Common myeloid progenitor, CD34-positive (primary cell): ENCODE measurements at regions not wholly inside any gene's neighbourhood (a gene's known extent, or its start where the extent isn't known, plus 50 kb on each side); places are given as distances from the start of the nearest gene placed in this dataset.

Experiments
- CTCF ChIA-PET: fragments of 350-600 bp; sonication (Branson Sonifier 250); formaldehyde crosslinking; loops from one replicate; lab custom pipeline; 2021; ENCODE audit warnings: antibody characterized with exemption; lab: Charles Lee
- POLR2A ChIA-PET: fragments of 350-600 bp; sonication (Branson Sonifier 250); formaldehyde crosslinking; loops from one replicate; lab custom pipeline; 2021; ENCODE audit warnings: antibody characterized with exemption; lab: Charles Lee
- DNase-seq, 3 donors: peaks; one replicate each; pipeline versions ENCODE4 v3.0.0 to v3.0.0-alpha.2; 2013
- H3K27ac ChIP-seq, 2 experiments: 1 replicate in 1 of 2; 2 replicates in 1 of 2; pipeline ENCODE4 v1.7.0; 2013; ENCODE audit warnings: inconsistent platforms in 2 of 2, low read length in 2 of 2, mild to moderate bottlenecking in 2 of 2, low read depth in 1 of 2, moderate library complexity in 1 of 2; ENCODE audit not compliant: severe bottlenecking in 2 of 2, insufficient read depth in 1 of 2, poor library complexity in 1 of 2
- H3K27me3 ChIP-seq, 5 experiments: replicated peaks in 2 of 5; 1 replicate in 3 of 5; 2 replicates in 2 of 5; pipeline versions ENCODE4 v1.6.1 to v1.7.0; 2013; ENCODE audit warnings: low read length in 4 of 5, mild to moderate bottlenecking in 2 of 5, moderate library complexity in 2 of 5, inconsistent platforms in 1 of 5; ENCODE audit not compliant: insufficient read depth in 5 of 5, control insufficient read depth in 4 of 5
- H3K36me3 ChIP-seq, 4 experiments: 1 replicate in 2 of 4; 2 replicates in 2 of 4; pipeline versions ENCODE4 v1.6.1 to v1.7.0; 2013; ENCODE audit warnings: low read length in 3 of 4, control low read depth in 1 of 4, mild to moderate bottlenecking in 1 of 4; ENCODE audit not compliant: control insufficient read depth in 4 of 4, insufficient read depth in 4 of 4
- H3K4me1 ChIP-seq, 4 experiments: 1 replicate in 3 of 4; 2 replicates in 1 of 4; pipeline versions ENCODE4 v1.6.1 to v1.7.1; 2013; ENCODE audit warnings: low read length in 3 of 4, mild to moderate bottlenecking in 3 of 4, control low read depth in 1 of 4, inconsistent platforms in 1 of 4, moderate library complexity in 1 of 4; ENCODE audit not compliant: control insufficient read depth in 4 of 4, insufficient read depth in 4 of 4; ENCODE audit errors: control extremely low read depth in 1 of 4
- H3K4me3 ChIP-seq, 7 experiments: 1 replicate in 4 of 7; 2 replicates in 3 of 7; pipeline versions ENCODE4 v1.5.1 to v1.7.0; 2013; ENCODE audit warnings: mild to moderate bottlenecking in 7 of 7, low read length in 6 of 7, moderate library complexity in 6 of 7, inconsistent platforms in 2 of 7, low read depth in 2 of 7, control low read depth in 1 of 7; ENCODE audit not compliant: insufficient read depth in 4 of 7, control insufficient read depth in 1 of 7; ENCODE audit errors: extremely low read depth in 1 of 7
- H3K9me3 ChIP-seq, 5 experiments: 1 replicate in 4 of 5; 2 replicates in 1 of 5; pipeline versions ENCODE4 v1.6.1 to v1.7.1; 2013; ENCODE audit warnings: low read length in 4 of 5, mild to moderate bottlenecking in 2 of 5, inconsistent platforms in 1 of 5, low read depth in 1 of 5, moderate library complexity in 1 of 5; ENCODE audit not compliant: control insufficient read depth in 4 of 5, insufficient read depth in 2 of 5; ENCODE audit errors: control extremely low read depth in 1 of 5
- WGBS: methylation state at CpG from one replicate; pipeline ENCODE4 v1.1.5; 2013; ENCODE audit not compliant: insufficient coverage; 5-methylcytosine and 5-hydroxymethylcytosine counted together

- 96% methylated on average over 2 of the region's 2 CpGs for WGBS
- DNase-seq: no peak
- Histone ChIP-seq H3K9me3 (no peaks in the 10 kb centered on the region), H3K27me3 (no peaks in the 10 kb centered on the region), H3K4me1 (no peaks in the 10 kb centered on the region), H3K36me3 (no peaks in the 10 kb centered on the region), H3K4me3 (no peak overlapping the region), H3K27ac (no peak overlapping the region)
- ChIA-PET CTCF (no interaction called here), POLR2A (no interaction called here)
Observed at GRCh38 chr14:44626423-44626822, 119.3 kb upstream of the FSCB start.

GRCh38 chr14:44625098-44625497 is 118.0 kb upstream of the FSCB start:
- H3K4me1 ChIP-seq: no peaks in the 10 kb centered on the region
- CTCF ChIA-PET: interaction anchor here (1.1 kb wide), 1 partner anchor 18 kb away, joined by 3 read pairs; no protein-coding TSS in a partner anchor

GRCh38 chr14:44620121-44621019 is 113.3 kb upstream of the FSCB start:
- peaks cover 0 to 2% (median 0%) of the 10 kb centered on the region in 5 experiments for H3K27me3 ChIP-seq
- H3K4me3 ChIP-seq: no peak overlapping the region
- WGBS: 83% methylated on average over 1 of the region's 2 CpGs
- ChIA-PET POLR2A (no interaction called here), CTCF (no interaction called here)
- no peaks in the 10 kb centered on the region for H3K4me1 ChIP-seq
- no peaks in the 10 kb centered on the region for H3K36me3 ChIP-seq
- no peak overlapping the region for H3K27ac ChIP-seq
- DNase-seq: no peak
- no peaks in the 10 kb centered on the region for H3K9me3 ChIP-seq

More at GRCh38 chr14:44625098-44625497, 118.0 kb upstream of the FSCB start:
- Histone ChIP-seq H3K27ac (no peak overlapping the region), H3K4me3 (no peak overlapping the region), H3K36me3 (no peaks in the 10 kb centered on the region), H3K9me3 (no peaks in the 10 kb centered on the region), H3K27me3 (no peaks in the 10 kb centered on the region)
- no CpG with 5 or more reads among the region's 1 CpG for WGBS
- DNase-seq: no peak
- POLR2A ChIA-PET: no interaction called here

DNA sequence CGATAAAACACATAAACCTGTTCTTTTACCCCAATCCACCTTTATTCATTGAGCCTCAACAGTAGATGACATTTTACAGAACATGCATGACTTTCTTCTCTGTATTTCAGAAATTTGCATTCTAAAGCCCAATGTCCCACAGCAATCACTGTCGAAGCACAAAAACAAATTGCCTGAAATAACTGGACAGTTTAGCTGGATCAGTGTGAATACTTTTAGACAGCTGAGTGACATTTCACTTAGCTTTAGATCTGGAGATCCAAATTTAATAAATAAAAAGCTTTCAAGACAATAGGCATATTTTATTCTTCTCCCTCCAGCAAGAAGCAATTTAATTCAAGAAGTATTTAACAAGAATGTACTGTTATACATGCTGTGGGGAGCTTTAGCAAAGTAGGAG is 109.1 kb upstream of the FSCB start:
- Histone ChIP-seq H3K9me3 (no peaks in the 10 kb centered on the region), H3K27ac (no peak overlapping the region), H3K36me3 (no peaks in the 10 kb centered on the region), H3K4me3 (no peak overlapping the region), H3K27me3 (peaks cover 0 to 2% (median 0%) of the 10 kb centered on the region in 5 experiments), H3K4me1 (no peaks in the 10 kb centered on the region)
- POLR2A ChIA-PET: no interaction called here
- CTCF ChIA-PET: no interaction called here
- DNase-seq: no peak
- 86% methylated on average over 2 of the region's 2 CpGs for WGBS

DNA sequence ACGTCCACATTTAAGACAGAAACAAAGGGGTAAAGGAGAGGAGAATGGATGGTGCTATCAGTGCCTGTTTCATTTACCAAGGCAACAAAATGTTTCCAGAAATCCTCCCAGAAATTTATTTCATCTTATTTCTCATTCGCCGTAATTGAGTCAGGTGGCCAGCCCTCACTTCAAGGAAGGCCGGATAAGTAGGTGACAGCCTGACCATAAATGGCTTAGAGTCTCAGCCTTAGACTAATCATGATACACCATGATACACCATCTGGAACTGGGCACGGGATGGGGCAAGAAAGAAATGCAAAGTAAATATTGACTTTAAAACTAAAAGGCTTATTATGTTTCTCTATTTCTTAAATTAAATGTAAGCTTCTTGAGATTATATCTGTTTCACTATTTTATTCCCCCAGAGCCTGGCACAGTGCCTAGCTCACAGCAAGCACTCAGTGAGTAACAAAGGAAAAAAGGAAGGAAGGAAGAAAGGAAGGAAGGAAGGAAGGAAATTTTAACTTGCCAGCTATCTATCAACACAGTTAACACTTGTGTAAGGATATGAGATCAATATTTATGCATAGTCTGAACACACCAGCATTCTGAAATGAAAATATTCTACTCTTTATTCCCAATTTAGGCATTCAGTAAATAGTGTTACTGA is 106.1 kb upstream of the FSCB start:
- no peaks in the 10 kb centered on the region for H3K9me3 ChIP-seq
- CTCF ChIA-PET: no interaction called here
- H3K27me3 ChIP-seq: no peaks in the 10 kb centered on the region
- no peaks in the 10 kb centered on the region for H3K36me3 ChIP-seq
- H3K4me3 ChIP-seq: no peak overlapping the region
- POLR2A ChIA-PET: no interaction called here
- DNase-seq: no peak
- no peaks in the 10 kb centered on the region for H3K4me1 ChIP-seq
- H3K27ac ChIP-seq: no peak overlapping the region
- 100% methylated on average over 3 of the region's 5 CpGs for WGBS

DNA sequence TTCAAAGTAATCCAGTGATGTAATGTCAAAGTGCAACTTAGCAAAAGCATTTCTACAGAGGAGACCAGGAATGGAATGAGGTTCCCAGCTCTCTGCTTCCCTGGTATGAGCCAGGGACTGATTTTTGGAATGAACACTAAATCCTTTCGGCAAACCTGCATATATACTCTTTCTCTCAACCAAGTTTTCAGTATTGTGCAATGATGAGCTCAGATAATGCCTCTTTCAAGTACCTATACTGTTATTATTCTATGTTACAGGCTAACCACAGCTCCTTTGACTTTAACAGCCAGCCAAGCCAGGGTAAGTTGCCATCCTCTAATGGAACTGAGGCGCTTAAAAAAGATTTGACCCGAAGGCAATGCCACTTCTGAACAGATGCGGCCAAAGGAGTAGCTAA is 104.9 kb upstream of the FSCB start:
- Histone ChIP-seq H3K27ac (no peak overlapping the region), H3K9me3 (no peaks in the 10 kb centered on the region), H3K27me3 (no peaks in the 10 kb centered on the region), H3K4me1 (no peaks in the 10 kb centered on the region), H3K36me3 (no peaks in the 10 kb centered on the region), H3K4me3 (no peak overlapping the region)
- 100% methylated on average over 3 of the region's 4 CpGs for WGBS
- ChIA-PET POLR2A (no interaction called here), CTCF (no interaction called here)
- DNase-seq: no peak

- H3K4me1 ChIP-seq: no peaks in the 10 kb centered on the region
- 60% methylated on average over 1 of the region's 5 CpGs for WGBS
- H3K27me3 ChIP-seq: peaks cover 0 to 2% (median 0%) of the 10 kb centered on the region in 5 experiments
- H3K27ac ChIP-seq: no peak overlapping the region
- H3K4me3 ChIP-seq: no peak overlapping the region
- DNase-seq: no peak
- ChIA-PET CTCF (no interaction called here), POLR2A (no interaction called here)
- no peaks in the 10 kb centered on the region for H3K9me3 ChIP-seq
- no peaks in the 10 kb centered on the region for H3K36me3 ChIP-seq
Observed at GRCh38 chr14:44609876-44610510, 102.9 kb upstream of the FSCB start.
